ENCODE measurements at regions not wholly inside any gene's neighbourhood (a gene's known extent, or its start where the extent isn't known, plus 50 kb on each side); places are given as distances from the start of the nearest gene placed in this dataset.

DNA sequence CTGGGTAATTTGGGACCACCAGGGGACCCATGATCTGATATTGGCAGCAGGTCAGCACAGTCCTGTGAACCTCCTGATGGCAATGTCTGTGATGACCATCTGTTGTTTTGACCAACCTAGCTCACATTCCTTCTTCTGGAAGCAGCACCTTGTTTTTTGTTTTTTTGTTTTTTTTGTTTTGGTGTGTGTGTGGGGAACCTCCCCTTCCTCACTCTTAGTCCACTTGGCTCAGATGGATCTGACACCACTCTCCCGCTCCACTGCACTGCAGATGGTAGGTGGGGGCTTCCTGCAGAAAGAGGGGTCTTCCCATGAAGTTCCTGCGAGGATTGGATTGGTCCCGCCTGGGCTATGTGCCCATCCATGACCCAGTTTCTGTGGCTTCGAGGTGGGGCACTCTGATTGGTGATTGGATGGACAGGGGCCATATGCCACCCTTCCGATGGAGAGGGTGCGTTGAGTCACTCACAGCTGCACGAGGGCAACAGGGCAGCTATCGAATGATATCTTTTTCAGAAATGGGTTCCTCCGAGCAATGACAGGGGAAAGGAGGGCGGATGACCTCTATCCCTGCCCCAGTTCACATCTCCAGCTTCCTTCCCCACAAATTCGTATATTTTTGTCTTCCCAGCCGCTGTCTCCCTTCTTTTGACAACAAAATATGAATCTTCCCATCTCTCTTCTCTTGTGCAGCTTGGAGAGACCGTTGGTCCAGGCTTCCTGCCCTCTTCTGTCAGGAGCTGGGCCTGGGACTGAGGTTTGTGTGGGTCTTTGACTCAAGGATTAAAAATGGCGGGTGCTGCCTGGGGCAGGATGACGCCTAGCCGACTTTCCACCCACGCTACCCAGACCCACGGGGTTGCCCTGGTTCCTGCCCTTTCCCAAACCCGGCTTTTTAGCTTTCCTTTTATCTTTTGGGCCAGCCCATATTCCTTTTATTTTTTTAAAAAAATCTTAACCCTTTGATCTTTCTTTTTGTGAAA lies 132.1 kb upstream of the KCNG1 start:
- no peak overlapping the region for H3K27ac ChIP-seq (ENCODE audit: extremely low read depth, low read depth, low read length)
- peaks cover 20 to 44% of the 10 kb centered on the region in 2 experiments for H3K27me3 ChIP-seq (ENCODE audit: control insufficient read depth in 2 of 2, insufficient read depth in 2 of 2, low read length in 2 of 2)
- BruUV-seq (replicated peaks): no TSS peak
- WGBS (ENCODE audit: insufficient coverage, low coverage, missing lambda C conversion rate): under 1% methylated on average over 19 of the region's 19 CpGs
- no peak overlapping the region for H2AFZ ChIP-seq (ENCODE audit: low read depth, low read length)
- TF ChIP-seq COPS2 (conservative IDR thresholded peaks at IDR 0.05) (no peak), CREBBP (IDR thresholded peaks at IDR 0.05; ENCODE audit: low read depth, low read length) (no peak), FUS (optimal IDR thresholded peaks at IDR 0.05; ENCODE audit: low read depth, low read length) (no peak), FOS (IDR thresholded peaks at IDR 0.05; ENCODE audit: extremely low read depth, insufficient read length) (no peak), ZFX (CRISPR knock-in tag; IDR thresholded peaks at IDR 0.05) (no peak), BCOR (IDR thresholded peaks at IDR 0.05) (no peak), NR2C1 (IDR thresholded peaks at IDR 0.05) (no peak), NR2C1 (tag; IDR thresholded peaks at IDR 0.05) (no peak), ZNF583 (CRISPR knock-in tag; IDR thresholded peaks at IDR 0.05) (no peak), BRD4 (IDR thresholded peaks at IDR 0.05) (no peak), NEUROD1 (IDR thresholded peaks at IDR 0.05; ENCODE audit: borderline replicate concordance, low read depth, low read length, partially characterized antibody) (no peak), ZFP30 (CRISPR knock-in tag; IDR thresholded peaks at IDR 0.05; ENCODE audit: borderline replicate concordance) (no peak), MIER1 (IDR thresholded peaks at IDR 0.05; ENCODE audit: low read depth) (no peak), CBX3 (IDR thresholded peaks at IDR 0.05; ENCODE audit: borderline replicate concordance in 1 of 2, low read length in 2 of 2) (no peak), STAT5B (CRISPR knock-in tag; IDR thresholded peaks at IDR 0.05) (no peak), ZNF197 (CRISPR knock-in tag; IDR thresholded peaks at IDR 0.05; ENCODE audit: low read depth) (no peak), SP1 (CRISPR knock-in tag; IDR thresholded peaks at IDR 0.05) (no peak)
- TF ChIP-seq, protein P1, sequence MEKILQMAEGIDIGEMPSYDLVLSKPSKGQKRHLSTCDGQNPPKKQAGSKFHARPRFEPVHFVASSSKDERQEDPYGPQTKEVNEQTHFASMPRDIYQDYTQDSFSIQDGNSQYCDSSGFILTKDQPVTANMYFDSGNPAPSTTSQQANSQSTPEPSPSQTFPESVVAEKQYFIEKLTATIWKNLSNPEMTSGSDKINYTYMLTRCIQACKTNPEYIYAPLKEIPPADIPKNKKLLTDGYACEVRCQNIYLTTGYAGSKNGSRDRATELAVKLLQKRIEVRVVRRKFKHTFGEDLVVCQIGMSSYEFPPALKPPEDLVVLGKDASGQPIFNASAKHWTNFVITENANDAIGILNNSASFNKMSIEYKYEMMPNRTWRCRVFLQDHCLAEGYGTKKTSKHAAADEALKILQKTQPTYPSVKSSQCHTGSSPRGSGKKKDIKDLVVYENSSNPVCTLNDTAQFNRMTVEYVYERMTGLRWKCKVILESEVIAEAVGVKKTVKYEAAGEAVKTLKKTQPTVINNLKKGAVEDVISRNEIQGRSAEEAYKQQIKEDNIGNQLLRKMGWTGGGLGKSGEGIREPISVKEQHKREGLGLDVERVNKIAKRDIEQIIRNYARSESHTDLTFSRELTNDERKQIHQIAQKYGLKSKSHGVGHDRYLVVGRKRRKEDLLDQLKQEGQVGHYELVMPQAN (IDR thresholded peaks at IDR 0.05; ENCODE audit: borderline replicate concordance): no peak
- TF ChIP-seq, protein P2, sequence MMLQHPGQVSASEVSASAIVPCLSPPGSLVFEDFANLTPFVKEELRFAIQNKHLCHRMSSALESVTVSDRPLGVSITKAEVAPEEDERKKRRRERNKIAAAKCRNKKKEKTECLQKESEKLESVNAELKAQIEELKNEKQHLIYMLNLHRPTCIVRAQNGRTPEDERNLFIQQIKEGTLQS (IDR thresholded peaks at IDR 0.05): no peak
- TF ChIP-seq, protein P2 (CRISPR knock-in tag; conservative IDR thresholded peaks at IDR 0.05): no peak
- H3K4me1 ChIP-seq (replicated peaks in 1 of 2; ENCODE audit: control insufficient read depth in 2 of 2, insufficient read depth in 2 of 2, low read length in 2 of 2): no peaks in the 10 kb centered on the region
- H3K4me2 ChIP-seq (ENCODE audit: insufficient read depth, low read length): no peak overlapping the region
- ChIA-PET POLR2A (interaction anchor here (0.5 to 0.6 kb wide), 2 partner anchors 74 to 870 kb away, joined by 3 read pairs; no protein-coding TSS in a partner anchor), CTCF (ENCODE audit: low intra/inter-chr PET ratio) (no interaction called here)
- no peaks in the 10 kb centered on the region for H3K79me2 ChIP-seq (ENCODE audit: control insufficient read depth, insufficient read depth, low read length)
- FAIRE-seq: no peak
- no peaks in the 10 kb centered on the region for H3K9me3 ChIP-seq (replicated peaks; ENCODE audit: control insufficient read depth, insufficient read depth, low read depth, low read length)
- ATAC-seq: no peak
- no peaks in the 10 kb centered on the region for H3K9me1 ChIP-seq (ENCODE audit: control insufficient read depth, insufficient read depth, low read length)
- H4K20me1 ChIP-seq (replicated peaks; ENCODE audit: control insufficient read depth, insufficient read depth, low read length): peaks cover 6% of the 10 kb centered on the region; the same call in 1 of the 2 replicates
- no peaks in the 10 kb centered on the region for H3K36me3 ChIP-seq (ENCODE audit: control insufficient read depth, insufficient read depth, low read length)
- H3K9ac ChIP-seq (ENCODE audit: insufficient read depth in 1 of 2, low read depth in 2 of 2, low read length in 2 of 2): no peak overlapping the region
- in situ Hi-C loops (cut with MboI): no loop called here
- H3K4me3 ChIP-seq: no peak overlapping the region
- DNase-seq (ENCODE audit: extremely low read depth in 1 of 4, low spot score in 3 of 4): no peak
- intact Hi-C loops (cut with micrococcal nuclease): no loop called here

Measured in K562 (cell line).